Fibroblast of lung (primary cell): ENCODE measurements at regions not wholly inside any gene's neighbourhood (a gene's known extent, or its start where the extent isn't known, plus 50 kb on each side); places are given as distances from the start of the nearest gene placed in this dataset.

ENCODE experiments used
- DNase-seq, 2 donors: peaks; one replicate each; pipeline versions ENCODE4 v3.0.0 to v3.0.0-alpha.2; 2010; ENCODE audit warnings: low read depth in 2 of 2
- H2AFZ ChIP-seq: 2 replicates; pipeline ENCODE4 v1.5.1; 2012; ENCODE audit warnings: low read length, control low read depth, inconsistent platforms
- H3K27ac ChIP-seq: 2 replicates; pipeline ENCODE4 v1.5.1; 2011; ENCODE audit warnings: low read length, control low read depth; ENCODE audit not compliant: insufficient read depth
- H3K27me3 ChIP-seq: 2 replicates; pipeline ENCODE4 v1.5.1; 2011; ENCODE audit warnings: mild to moderate bottlenecking, low read length; ENCODE audit not compliant: control insufficient read depth, insufficient read depth
- H3K36me3 ChIP-seq: 2 replicates; pipeline ENCODE4 v1.5.1; 2011; ENCODE audit warnings: low read length; ENCODE audit not compliant: control insufficient read depth, insufficient read depth
- H3K4me1 ChIP-seq: 2 replicates; pipeline ENCODE4 v1.5.1; 2011; ENCODE audit warnings: low read length; ENCODE audit not compliant: control insufficient read depth, insufficient read depth; ENCODE audit errors: extremely low read depth
- H3K4me2 ChIP-seq: 2 replicates; pipeline ENCODE4 v1.5.1; 2011; ENCODE audit warnings: low read length, control low read depth; ENCODE audit not compliant: insufficient read depth; ENCODE audit errors: extremely low read depth
- H3K4me3 ChIP-seq, 4 experiments: fragments of 200-600 bp in 1 of 4; sonication (generic) in 1 of 4; replicated peaks in 1 of 4; 2 replicates each; pipeline ENCODE4 v1.5.1; 2011 to 2016; ENCODE audit warnings: low read length in 4 of 4, low read depth in 3 of 4, mild to moderate bottlenecking in 3 of 4, control low read depth in 2 of 4, inconsistent platforms in 1 of 4, mixed read lengths in 1 of 4; ENCODE audit not compliant: insufficient read depth in 1 of 4; ENCODE audit errors: control extremely low read depth in 1 of 4
- H3K79me2 ChIP-seq: 2 replicates; pipeline ENCODE4 v1.5.1; 2012; ENCODE audit warnings: mild to moderate bottlenecking, low read length, inconsistent platforms; ENCODE audit not compliant: control insufficient read depth, insufficient read depth
- H3K9ac ChIP-seq: 2 replicates; pipeline ENCODE4 v1.5.1; 2011; ENCODE audit warnings: mild to moderate bottlenecking, low read length, control low read depth; ENCODE audit not compliant: insufficient read depth
- H3K9me3 ChIP-seq: 2 replicates; pipeline ENCODE4 v1.5.1; 2012; ENCODE audit warnings: low read depth, low read length; ENCODE audit not compliant: control insufficient read depth, insufficient read depth
- H4K20me1 ChIP-seq: 2 replicates; pipeline ENCODE4 v1.5.1; 2011; ENCODE audit warnings: low read length; ENCODE audit not compliant: control insufficient read depth, insufficient read depth; ENCODE audit errors: extremely low read depth
- CTCF ChIP-seq, 2 donors: IDR thresholded peaks in 1 of 2; conservative IDR thresholded peaks in 1 of 2; 1 replicate in 1 of 2; 2 replicates in 1 of 2; pipeline ENCODE4 v1.5.1; 2011 to 2012; ENCODE audit warnings: low read length in 2 of 2, control low read depth in 1 of 2, inconsistent platforms in 1 of 2, low read depth in 1 of 2, mild to moderate bottlenecking in 1 of 2
- EZH2 ChIP-seq: IDR thresholded peaks from 2 replicates; pipeline ENCODE4 v1.5.1; 2012; ENCODE audit warnings: low read length, control low read depth, mild to moderate bottlenecking; ENCODE audit errors: missing control alignments

DNA sequence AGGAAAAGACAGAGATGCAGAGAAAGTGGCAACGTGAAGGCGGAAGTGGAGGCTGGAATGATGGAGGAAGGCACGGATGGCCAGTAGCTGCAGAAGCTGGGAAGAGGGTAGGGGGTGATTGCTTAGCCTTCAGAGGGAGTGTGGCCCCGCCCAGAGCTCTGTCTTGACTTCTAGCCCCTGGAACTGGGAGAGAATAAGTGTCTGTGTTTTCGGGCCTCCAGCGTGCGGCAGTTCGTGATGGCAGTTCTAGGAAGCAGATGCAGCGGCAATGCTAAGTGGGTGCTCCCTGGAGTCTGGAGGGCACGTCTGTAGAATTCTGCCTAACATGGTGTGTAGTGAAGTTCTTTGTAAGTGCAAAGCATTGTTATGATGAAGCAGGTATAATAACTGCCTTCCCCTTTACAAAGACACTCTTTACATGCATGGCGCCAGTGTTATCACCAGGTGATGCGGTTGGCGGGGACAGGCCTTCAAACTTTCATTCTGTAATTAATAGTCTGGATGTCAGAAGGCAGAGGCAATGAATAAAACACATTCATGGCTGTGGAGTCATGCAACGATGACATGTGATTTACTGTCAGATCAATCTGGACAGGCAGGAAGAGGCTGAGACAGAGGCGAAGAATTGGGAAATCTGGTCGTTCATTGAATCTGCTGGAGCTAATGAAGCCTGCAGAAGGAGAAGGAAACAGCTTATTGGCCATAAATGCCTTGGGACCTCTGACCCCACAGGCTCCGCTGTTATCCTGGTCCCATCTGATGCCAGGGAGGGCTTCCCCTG, 228.6 kb downstream of the GLRX3 start:
- Histone ChIP-seq H2AFZ (no peak overlapping the region), H3K4me3 (no peak overlapping the region), H4K20me1 (no peaks in the 10 kb centered on the region), H3K36me3 (no peaks in the 10 kb centered on the region), H3K4me1 (no peaks in the 10 kb centered on the region), H3K27ac (no peak overlapping the region), H3K4me2 (no peak overlapping the region), H3K9ac (no peak overlapping the region), H3K27me3 (no peaks in the 10 kb centered on the region), H3K79me2 (no peaks in the 10 kb centered on the region), H3K9me3 (no peaks in the 10 kb centered on the region)
- no peak for DNase-seq
- TF ChIP-seq CTCF (conservative IDR thresholded peaks at IDR 0.05 in 1 of 2, IDR thresholded peaks at IDR 0.05 in 1 of 2; ENCODE audit: low read depth in 1 of 2, low read length in 2 of 2) (no peak), EZH2 (no peak)

GRCh38 chr10:130368761-130369560, 232.8 kb downstream of the GLRX3 start:
- no peak overlapping the region for H3K4me2 ChIP-seq
- no peaks in the 10 kb centered on the region for H3K4me1 ChIP-seq
- H4K20me1 ChIP-seq = no peaks in the 10 kb centered on the region
- no peak overlapping the region for H2AFZ ChIP-seq
- no peak overlapping the region for H3K9ac ChIP-seq
- no peak for DNase-seq
- no peaks in the 10 kb centered on the region for H3K36me3 ChIP-seq
- H3K9me3 ChIP-seq = no peaks in the 10 kb centered on the region
- H3K4me3 ChIP-seq = no peak overlapping the region
- no peak overlapping the region for H3K27ac ChIP-seq
- no peaks in the 10 kb centered on the region for H3K79me2 ChIP-seq
- H3K27me3 ChIP-seq = no peaks in the 10 kb centered on the region
- TF ChIP-seq EZH2 (no peak), CTCF (conservative IDR thresholded peaks at IDR 0.05 in 1 of 2, IDR thresholded peaks at IDR 0.05 in 1 of 2; ENCODE audit: low read depth in 1 of 2, low read length in 2 of 2) (no peak)

- no peaks in the 10 kb centered on the region for H3K4me1 ChIP-seq
- H3K4me3 ChIP-seq = no peak overlapping the region
- H3K79me2 ChIP-seq = no peaks in the 10 kb centered on the region
- H3K27ac ChIP-seq = no peak overlapping the region
- TF ChIP-seq CTCF (conservative IDR thresholded peaks at IDR 0.05 in 1 of 2, IDR thresholded peaks at IDR 0.05 in 1 of 2; ENCODE audit: low read depth in 1 of 2, low read length in 2 of 2) = no peak
- no peak for TF ChIP-seq EZH2
- no peak overlapping the region for H3K9ac ChIP-seq
- no peak overlapping the region for H2AFZ ChIP-seq
- H3K27me3 ChIP-seq = no peaks in the 10 kb centered on the region
- no peaks in the 10 kb centered on the region for H3K9me3 ChIP-seq
- H3K36me3 ChIP-seq = no peaks in the 10 kb centered on the region
- H4K20me1 ChIP-seq = no peaks in the 10 kb centered on the region
- no peak for DNase-seq
- H3K4me2 ChIP-seq = no peak overlapping the region
Measured at GRCh38 chr10:130369645-130370381, 233.6 kb downstream of the GLRX3 start.
